ENCODE measurements at regions not wholly inside any gene's neighbourhood (a gene's known extent, or its start where the extent isn't known, plus 50 kb on each side); places are given as distances from the start of the nearest gene placed in this dataset.

- TF ChIP-seq POLR2AphosphoS5 (IDR thresholded peaks at IDR 0.05), result no peak
- TF ChIP-seq, protein P1, sequence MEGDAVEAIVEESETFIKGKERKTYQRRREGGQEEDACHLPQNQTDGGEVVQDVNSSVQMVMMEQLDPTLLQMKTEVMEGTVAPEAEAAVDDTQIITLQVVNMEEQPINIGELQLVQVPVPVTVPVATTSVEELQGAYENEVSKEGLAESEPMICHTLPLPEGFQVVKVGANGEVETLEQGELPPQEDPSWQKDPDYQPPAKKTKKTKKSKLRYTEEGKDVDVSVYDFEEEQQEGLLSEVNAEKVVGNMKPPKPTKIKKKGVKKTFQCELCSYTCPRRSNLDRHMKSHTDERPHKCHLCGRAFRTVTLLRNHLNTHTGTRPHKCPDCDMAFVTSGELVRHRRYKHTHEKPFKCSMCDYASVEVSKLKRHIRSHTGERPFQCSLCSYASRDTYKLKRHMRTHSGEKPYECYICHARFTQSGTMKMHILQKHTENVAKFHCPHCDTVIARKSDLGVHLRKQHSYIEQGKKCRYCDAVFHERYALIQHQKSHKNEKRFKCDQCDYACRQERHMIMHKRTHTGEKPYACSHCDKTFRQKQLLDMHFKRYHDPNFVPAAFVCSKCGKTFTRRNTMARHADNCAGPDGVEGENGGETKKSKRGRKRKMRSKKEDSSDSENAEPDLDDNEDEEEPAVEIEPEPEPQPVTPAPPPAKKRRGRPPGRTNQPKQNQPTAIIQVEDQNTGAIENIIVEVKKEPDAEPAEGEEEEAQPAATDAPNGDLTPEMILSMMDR (IDR thresholded peaks at IDR 0.05), result no peak
- TF ChIP-seq POLR2A (IDR thresholded peaks at IDR 0.05; ENCODE audit: low read depth), result no peak
Measured at GRCh38 chr3:73999501-73999900, 374.8 kb upstream of the PDZRN3 start.
